Stimulated activated naive CD4-positive, alpha-beta T cell (primary cell): ENCODE measurements at regions not wholly inside any gene's neighbourhood (a gene's known extent, or its start where the extent isn't known, plus 50 kb on each side); places are given as distances from the start of the nearest gene placed in this dataset.
A peak's percentile ranks its signal among the peaks of the same experiment; 100 is the strongest.

Experiments
- DNase-seq, 6 experiments: peaks; one replicate each; lab custom pipeline; 2025; lab: John Stamatoyannopoulos, UW

DNA sequence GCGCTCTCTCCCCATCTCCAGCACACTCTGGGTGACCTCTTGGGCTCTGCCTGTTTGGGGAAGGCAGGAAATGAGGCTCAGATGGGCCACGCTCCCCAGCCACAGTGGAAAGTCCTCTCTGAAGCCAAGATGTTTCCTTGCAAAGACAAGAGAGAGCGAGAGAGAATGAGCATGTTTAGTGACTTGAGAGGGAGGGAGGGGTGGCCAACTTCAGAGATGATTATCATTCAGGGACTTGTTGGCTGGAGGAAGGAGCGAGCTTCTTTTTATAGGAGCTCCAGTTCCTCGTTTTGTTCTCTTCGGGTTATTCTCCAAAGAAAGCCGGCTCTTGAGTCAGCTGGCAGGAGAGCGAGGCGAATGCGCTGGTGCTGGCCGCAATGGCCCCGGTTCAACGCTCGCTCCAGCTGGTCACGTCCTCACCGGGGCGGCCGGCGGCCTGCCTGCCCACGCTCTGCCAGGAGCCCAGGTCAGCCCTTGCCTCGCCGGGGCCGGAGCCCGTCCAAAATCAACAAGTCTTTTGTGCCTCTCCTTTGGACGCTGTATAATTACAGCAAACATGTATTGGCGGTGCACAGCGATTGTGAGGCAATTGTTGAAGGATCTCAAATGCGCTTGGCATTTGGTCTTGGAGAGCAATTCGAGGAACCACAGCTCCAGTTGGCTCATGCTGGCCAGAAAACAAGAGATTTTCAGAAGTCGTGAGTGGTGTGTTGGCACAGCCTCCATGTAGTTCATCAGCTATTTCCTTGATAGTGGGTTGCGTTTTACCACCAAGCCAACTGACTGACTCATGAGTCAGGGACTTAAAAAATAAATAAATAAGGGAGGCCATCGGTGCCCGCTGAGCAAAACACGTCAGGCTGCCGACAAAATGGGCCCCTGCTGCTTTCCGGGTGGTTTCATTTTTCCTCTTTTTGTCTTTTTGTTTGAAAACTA, 288.6 kb downstream of the UACA start:
- peak in 2 of 6 experiments; percentile 7 to 23 for DNase-seq

DNA sequence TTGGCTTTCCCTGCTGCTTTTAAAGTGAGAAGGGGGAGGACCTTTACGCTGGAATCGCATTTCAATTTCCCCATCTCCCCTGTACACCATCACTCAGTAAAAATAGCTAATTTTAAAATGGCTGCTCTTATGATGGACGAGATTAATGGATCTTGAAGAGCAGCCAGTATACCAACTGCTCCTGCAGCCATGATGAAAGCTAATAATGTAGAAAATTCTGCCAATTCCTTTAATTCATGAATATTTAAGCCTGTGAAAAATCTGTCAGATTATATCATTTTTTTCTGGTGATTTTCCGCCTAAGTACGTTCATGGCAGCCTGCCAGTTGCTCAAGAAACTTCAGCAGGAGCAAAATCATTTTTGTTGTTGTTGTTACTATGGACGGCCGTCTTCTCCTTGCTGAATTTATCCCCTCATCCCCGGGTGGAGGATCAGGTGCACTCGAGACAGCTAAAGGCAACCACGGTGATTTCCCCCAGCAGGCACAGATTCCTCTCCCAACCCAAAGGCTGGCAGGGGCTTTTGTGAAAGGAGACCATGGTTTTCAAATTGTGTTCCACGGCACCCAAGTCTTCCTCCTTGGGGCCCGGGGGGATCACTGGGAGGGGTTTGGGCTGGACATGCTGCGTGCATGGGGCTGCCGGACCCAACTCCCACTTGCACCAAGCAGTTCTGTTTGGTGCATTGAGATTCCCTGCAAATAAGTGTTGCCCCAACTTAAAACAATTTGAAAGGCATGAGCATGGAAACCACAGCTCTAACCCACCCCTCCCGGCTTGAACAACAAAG, 289.6 kb downstream of the UACA start:
- DNase-seq, result no peak

DNA sequence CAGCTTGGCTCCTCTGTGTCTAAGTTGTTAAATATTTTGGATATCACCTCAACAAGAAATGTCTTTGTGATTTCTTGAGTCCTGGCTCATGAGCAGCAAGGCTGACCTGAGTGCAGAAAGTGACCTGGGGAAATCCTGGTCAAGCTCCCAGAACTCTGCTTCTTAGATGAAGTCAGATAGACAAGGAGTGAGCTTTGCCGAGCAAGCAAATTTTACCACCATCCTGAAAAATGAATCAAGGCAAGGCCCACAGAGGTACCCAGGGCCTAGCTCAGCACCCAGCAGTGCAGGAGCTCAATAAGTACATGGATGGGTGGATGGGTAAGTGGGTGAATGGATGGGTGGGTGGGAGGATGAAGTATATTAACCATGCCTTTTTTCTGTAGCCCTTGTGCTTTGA, 291.8 kb downstream of the UACA start:
- no peak for DNase-seq

DNA sequence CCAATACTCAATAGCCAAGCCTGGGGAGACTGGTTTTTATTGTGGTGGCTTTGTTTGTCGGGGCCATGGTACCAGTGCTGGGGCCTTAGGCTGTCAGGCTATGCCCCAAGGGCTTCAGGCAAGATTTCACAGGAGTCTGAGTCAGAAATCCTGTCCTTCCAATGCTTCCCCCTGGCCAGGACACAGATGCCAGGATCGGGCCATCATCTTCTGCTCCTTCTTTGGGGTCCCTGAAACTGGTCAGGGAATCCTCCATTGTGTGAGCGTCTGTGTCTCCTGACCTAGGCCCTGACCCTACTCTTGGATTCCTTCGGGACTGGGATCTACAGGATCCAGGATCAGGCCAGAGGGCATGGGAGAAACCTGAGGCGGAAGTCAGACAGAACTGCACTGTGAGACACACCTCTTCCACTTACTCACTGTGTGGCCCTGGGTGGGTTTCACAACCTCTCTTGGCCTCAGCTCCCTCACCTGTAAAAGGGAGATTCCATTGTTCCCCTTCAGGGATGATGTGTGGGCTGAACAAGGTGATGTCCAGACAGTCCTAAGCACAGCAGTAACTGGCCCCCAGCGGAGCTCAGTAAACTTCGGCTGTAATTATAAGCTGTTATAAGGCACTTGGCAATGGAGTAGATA, 292.7 kb downstream of the UACA start:
- no peak for DNase-seq

DNA sequence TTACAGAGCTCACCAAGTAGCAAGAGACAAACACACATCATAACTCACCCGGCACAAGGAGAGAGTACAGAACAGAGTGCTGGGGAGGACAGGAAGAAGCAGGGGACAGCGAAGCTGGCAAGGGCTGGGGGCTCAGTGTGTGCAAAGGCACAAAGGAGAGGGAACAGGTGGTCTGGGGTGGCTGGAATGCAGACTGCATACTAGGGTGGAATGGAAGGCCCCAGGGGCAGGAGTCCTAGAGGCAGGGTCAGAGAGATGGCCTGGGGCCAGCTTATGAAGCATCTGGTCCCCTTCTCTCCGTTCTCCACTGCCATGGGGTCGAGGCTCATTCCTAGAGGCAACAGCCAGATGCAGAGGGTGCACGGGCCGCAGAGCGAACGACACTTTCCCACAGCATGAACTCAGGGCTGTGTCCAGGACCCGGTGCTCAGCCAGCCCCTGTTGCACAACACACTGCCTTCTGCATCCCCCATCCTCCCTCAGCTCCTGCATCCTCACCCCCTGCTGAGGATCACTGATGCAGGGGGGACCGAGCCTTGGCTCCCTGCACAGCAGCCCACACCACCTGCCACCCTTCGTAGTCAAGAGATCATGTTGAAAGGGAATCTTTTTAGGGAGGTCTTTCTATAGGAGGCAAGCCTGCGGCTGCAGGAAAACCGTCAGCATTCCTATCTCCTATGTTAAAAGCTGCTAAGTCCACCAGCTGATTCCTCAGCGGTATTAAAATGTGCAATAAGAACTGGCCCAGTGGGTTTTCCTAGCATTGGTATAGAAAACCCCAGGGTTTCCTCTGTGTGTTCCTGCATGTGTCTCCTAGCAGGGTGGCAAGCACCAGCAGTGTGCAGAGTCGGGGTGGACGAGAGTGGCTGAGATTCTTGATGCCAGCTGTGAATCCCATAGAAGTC, 293.5 kb downstream of the UACA start:
- DNase-seq, result no peak

DNA sequence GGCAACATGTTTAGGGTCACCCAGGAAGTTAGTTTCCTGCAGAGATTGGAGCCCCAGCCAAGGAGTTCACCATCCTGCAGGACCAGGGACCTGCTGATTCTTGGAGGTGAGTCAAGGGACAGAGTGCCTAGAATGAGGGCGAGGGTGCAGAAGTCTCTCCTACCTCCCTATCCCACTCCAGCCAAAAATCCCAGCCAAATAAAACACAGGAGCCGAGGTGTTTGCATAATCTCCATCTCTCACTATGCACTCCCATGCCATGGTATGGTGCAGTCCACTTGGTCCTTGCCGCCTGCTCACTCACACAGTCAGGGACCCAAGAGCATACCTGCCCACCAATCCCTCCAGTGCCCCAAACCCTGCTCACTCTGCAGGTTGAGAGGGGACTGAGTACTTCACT, 294.2 kb downstream of the UACA start:
- no peak for DNase-seq

DNA sequence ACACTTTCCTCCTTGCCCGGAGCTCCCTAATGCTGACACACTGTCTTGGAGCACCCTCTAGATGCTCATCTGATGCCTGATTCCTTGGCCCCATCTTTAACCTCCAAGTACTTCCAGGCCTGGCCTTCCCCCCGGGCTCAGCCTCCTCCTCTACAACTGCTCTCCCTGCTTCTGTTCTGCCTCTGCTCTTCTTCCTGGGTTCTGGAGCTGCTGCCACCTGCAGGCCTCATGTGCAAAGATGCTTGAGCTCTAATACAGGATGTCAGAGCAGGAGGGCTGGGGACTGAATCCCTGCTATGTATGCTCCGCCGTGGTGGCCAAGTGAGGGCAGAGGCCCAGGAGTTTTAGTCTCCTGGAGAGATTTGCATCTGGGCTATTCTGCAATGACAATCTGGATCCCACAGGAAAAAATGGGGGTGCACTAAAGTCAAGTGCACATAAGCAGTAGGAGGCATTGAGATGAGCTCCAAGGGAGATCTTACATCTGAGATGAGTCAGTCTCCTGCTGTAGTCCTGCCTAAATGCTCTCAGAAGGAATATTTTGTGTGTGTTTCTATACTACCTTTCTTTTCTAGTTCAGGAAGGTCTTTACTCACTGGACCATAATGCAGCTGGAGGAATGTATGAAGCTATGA, 296.3 kb downstream of the UACA start:
- peak in 5 of 6 experiments; percentile 10 to 58 (median 25) for DNase-seq

DNA sequence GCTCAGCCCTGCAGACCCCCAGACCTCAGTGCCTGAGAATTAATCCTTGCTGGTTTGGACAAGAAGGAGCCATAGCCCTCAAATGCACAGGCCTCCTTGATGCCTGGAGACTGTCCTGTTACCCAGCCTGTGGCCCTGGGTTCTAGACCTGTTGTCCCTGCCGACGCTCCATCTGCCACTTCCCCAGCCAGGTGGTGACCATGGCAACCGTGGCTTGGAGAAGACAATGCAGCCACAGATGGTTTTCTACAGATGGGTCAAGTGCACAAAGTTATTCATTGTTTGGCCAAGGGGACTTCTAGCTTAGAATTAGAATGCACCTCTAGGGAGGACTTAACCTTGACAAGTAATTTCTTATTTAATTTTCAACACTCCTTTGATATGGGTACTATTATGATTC, 297.1 kb downstream of the UACA start:
- DNase-seq, result no peak

DNA sequence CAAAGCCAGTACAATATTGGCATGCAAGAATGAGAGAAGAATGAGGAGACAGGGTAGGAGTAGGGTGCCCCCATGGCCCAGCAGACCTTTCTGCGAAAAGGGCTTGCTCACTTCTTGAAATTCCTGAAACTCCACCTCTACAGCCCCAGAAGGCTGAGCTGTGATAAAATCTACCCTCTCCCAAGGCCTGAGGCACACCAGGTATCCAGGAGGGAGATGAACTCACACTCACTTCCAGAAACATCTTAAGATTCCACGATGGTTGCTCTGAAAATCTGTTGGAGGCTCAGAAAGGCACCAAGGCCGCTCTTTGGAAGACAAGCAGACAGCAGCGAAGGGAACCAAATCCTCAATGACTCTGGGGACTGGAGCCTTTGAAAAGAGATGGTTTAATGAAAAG, 297.5 kb downstream of the UACA start:
- DNase-seq, result no peak

DNA sequence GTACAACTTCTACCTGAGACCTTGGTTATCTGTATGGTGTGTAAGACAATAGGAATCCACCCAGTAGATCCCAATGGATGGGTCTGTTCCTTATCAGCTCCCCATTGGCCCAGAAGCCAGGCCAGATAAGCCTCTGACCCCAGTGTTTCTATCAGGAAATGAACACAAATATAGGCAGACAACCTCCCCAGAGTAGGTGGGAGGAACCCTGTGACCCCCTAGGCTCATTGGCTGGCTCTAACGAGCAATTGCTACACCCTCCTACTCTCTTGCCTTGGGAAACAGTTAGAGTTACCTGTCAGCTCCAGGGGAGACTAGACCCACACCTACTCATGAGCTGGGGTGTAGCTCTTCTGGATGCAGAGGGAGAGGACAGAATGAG, 299.9 kb downstream of the UACA start:
- DNase-seq, result no peak

DNA sequence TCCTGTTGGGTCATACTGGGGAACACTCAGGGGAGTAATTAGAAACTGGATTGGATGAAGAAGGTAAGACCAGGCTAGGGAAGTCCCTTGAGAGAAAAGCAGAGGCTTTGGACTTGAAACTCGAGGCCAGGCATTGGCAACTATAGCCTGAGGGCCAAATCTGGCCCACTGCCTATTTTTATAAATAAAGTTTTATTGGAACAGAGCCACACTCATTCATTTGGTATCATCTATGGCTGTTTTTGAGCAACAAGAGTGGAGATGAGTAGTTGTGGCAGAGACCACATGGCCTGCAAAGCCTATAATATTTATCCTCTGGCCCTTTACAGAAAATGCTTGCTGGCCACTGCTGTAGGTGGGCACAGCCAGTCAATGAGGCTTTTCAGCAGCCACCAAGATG, 301.4 kb downstream of the UACA start:
- DNase-seq, result no peak

DNA sequence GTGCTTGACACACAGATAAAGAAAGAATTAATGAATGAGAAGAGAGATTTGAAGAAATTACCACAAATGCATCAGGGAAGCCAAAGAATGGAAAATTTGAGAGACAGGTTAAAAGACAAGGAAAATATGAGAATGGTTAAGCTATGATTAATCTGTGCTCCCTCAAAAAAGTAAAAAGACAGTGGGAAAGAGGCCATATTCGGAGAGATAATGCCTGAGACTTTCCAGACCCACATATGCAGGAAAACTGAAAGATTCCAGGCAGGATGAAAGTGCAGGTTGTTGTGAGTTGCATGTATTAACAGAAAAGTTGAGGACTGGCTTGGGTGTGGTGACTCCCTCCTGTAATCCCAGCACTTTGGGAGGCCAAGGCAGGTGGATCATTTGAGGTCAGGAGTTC, 302.3 kb downstream of the UACA start:
- DNase-seq, result no peak

DNA sequence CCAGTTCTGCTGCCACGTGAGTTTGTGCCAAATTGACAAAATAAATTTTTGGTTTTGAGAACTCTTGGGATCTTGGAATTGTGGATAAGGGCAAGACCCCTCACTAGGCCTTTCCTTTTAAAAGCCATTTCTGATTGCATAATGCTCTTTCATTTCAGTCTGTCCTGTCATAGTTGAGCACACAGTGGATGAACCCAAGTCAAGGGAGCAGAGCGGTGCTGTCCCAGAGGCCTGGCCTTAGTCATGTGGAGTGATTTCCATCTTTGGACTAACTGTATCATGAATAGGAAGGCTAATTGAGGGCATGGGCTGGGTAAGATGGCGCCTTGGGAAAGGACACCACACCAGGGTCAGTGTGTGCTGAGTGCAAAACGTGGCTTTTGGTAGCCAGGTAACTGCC, 304.0 kb downstream of the UACA start:
- DNase-seq, result no peak

DNA sequence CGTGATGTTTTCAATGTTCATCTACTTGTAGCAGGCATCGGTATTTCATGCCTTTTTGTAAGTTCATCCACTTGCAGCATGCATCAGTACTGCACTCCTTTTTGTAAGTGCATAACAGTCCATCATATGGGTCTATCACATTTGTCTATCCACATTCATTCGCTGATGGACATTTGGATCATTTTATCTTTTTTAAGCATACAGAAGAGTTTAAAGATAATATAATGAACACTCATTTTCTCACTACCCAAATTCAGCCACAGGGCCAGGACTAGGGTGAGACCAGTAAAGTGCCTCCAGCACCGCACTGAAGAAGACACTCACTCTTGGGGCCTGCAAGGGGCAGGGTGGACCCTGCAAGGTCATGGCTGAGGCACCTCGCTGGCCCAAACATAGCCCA, 309.6 kb downstream of the UACA start:
- no peak for DNase-seq

DNA sequence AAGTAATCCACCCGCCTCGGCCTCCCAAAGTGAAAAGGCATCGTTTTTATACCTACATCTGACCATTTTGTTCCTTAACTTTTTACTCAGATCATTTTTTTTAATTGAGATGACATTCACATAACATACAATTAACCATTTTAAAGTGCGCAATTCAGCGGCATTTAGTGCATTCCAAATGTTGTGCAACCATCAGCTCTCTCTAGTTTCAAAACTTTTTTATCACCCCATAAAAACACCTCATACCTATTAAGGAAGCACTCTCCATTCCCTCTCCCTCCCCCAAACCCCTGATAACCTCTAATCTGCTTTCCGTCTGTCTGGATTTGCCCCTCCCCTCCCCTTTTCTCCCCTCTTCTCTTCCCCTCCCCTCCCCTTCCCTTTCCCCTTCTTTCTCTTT, 310.1 kb downstream of the UACA start:
- DNase-seq, result no peak

DNA sequence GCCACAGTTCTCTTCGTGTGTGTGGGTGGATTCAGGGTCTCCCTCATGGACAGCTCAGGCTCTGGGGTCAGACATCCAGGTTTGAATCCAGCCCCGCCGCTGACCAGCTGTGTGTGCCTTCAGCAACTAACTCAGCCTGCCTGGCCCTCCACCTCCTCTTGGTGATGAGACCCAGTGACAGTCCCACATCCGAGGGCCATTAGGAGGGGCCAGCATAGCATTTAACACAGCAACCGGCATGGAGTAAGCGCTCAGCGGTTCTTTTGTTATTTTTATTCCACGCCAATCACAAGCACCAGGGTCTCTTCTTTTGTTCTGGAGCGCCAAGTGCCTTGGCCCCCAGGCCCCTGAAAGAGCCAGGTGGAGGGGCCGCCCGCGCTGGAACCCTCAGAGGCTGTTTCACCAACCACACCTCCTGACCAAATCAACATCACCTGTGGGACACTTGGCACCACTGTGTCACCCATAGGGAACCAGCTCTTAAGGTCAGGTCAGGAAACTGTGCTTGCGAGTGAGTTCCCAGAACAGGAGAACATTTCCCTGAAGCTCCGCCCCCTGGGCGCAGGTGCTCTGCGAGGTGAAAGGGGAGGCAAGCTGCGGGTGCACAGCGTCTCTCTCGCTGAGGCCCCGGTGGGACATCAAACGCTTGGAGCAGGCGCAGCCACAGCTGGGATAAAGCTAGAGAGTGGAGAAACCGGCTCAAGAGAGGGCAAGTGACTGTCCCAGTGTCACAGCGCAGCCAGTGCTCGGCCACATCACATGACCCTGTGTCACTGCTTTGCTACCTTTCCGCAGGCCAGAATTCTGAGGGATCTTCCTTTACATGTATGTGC, 311.3 kb downstream of the UACA start:
- peak; percentile 6 to 35 (median 13) for DNase-seq

DNA sequence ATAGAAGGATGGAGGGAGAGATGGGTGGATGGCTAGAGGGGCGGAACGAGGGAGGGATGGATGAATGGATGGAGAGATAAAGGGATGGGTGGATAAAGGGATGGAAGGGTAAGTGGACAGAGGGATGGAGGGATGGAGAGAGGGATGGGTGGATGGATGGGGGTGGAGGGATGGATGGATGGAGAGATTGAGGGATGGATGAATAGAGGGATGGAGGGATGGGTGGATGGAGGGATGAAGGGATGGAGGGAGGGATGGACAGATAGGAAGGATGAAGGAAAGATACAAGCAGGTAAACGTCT, 313.3 kb downstream of the UACA start:
- DNase-seq, result no peak

DNA sequence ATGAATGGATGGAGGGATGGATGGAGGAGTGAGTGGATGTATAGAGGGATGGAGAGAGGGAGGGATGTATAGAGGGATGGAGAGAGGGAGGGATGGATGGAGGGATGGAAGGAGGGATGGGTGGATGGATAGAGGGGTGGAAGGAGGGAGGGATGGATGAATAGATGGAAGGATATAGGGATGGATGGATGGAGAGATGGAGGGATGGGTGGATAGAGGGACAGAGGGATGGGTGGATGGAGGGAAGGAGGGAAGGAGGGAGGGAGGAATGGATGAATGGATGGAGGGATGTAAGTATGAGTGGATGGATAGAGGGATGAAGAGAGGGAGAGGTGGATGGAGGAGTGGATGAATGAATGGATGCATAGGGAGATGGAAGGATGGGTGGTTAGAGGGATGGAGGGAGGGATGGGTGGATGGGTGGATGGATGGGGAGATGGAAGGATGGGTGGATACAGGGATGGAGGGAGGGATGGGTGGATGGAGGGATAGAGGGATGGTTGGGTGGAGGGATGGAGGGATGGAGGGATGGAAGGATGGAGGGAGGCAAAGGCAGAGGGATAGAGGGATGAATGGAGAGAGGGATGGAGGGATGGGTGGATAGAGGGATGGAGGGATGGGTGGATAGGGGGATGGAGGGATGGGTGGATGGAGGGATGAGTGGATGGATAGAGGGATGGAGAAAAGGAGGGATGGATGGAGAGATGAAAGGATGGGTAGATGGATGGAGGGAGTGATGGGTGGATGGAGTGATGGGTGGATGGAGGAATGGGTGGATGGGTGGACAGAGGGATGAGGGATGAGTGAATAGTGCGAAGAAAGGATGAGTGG, 313.8 kb downstream of the UACA start:
- DNase-seq, result no peak

DNA sequence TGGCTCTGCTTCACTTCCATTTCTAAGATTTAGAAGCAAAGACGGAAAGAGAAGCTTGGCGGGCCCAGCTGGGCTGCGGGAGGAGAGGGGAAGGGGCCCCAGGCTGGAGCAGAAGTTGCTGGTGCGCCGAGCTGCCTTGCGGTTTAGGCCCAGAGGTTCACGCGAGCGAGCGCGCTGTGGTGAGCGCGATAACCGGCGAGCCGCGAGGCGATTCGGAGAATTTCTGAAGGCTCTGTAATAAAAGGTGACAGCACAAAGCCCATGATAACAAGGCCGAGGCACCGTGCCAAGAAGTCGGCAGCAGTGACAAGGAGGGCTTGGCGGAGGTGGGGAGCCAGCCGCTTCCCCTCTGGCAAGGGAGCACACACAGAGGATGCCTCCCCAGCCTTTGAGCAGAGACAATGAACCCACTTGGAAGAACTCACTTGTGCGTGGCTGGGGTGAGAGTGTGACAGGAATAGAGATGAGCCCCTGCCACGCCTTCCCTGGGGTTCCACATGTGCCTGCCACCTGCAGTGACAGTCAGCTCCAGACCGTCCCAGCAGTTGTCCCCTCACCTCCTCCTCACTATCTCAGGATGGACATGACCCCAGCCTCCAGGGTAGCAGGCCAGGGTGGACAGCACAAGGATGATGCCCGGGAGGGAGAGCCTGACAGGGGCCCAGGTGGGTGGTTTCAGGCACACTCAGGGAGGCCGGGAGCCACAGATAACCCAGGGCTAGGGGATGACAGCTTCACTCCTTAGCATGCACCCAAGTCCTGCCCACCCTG, 315.2 kb downstream of the UACA start:
- peak in 4 of 6 experiments; percentile 10 to 49 (median 22) for DNase-seq
